ENCODE measurements at regions not wholly inside any gene's neighbourhood (a gene's known extent, or its start where the extent isn't known, plus 50 kb on each side); places are given as distances from the start of the nearest gene placed in this dataset.

DNA sequence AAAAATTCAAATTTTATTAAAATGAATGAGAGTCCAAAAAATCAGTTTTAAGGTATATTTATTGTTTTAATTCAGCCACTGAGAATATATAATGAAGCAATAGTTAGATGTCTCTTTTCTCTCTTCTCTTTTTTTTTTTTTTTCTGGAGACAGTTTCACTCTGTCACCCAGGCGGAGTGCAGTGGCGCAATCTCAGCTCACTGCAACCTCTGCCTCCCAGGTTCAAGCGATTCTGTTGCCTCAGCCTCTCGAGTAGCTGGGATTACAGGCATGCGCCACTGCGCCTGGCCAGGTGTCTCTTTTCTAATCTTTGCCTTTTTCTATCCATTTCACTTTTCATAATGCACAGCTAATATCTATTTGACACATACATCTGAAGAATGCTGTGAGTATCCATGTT lies 307.1 kb upstream of the RGS6 start:
- no peak for TF ChIP-seq CTCF (IDR thresholded peaks at IDR 0.05)
- TF ChIP-seq POLR2AphosphoS5 (IDR thresholded peaks at IDR 0.05), result no peak
- no peak for TF ChIP-seq EP300 (IDR thresholded peaks at IDR 0.05)
- no peak for TF ChIP-seq POLR2A (IDR thresholded peaks at IDR 0.05; ENCODE audit: low read depth)

All from esophagus muscularis mucosa (tissue), 4 donors.